ENCODE measurements at regions not wholly inside any gene's neighbourhood (a gene's known extent, or its start where the extent isn't known, plus 50 kb on each side); places are given as distances from the start of the nearest gene placed in this dataset.

GRCh38 chr12:61797266-61797665 lies 462.9 kb upstream of the USP15 start:
- TF ChIP-seq CTCF (optimal IDR thresholded peaks at IDR 0.05 in 1 of 3, IDR thresholded peaks at IDR 0.05 in 1 of 3, conservative IDR thresholded peaks at IDR 0.05 in 1 of 3; ENCODE audit: extremely low read depth in 1 of 3, insufficient read depth in 2 of 3, low read length in 3 of 3) (no peak), EZH2 (IDR thresholded peaks at IDR 0.05; ENCODE audit: low read length) (no peak)
